ENCODE measurements at regions not wholly inside any gene's neighbourhood (a gene's known extent, or its start where the extent isn't known, plus 50 kb on each side); places are given as distances from the start of the nearest gene placed in this dataset.
"Not testable (repeated sequence)": the region's sequence is repeated elsewhere in the genome, so short reads cannot be mapped to it uniquely, and the experiment has no call there.

- Histone ChIP-seq H3K9me3 (replicated peaks) (no peaks in the 10 kb centered on the region), H3K36me3 (no peaks in the 10 kb centered on the region), H3K27ac (no peak overlapping the region), H3K4me3 (no peak overlapping the region), H3K4me1 (replicated peaks) (no peaks in the 10 kb centered on the region), H3K27me3 (replicated peaks) (no peaks in the 10 kb centered on the region)
- DNase-seq (ENCODE audit: low read depth in 1 of 2, low spot score in 2 of 2) = no peak
Measured at GRCh38 chr5:36482812-36483211, 123.6 kb upstream of the SLC1A3 start.

GRCh38 chr5:36489505-36489904 is 116.9 kb upstream of the SLC1A3 start:
- Histone ChIP-seq H3K36me3 (no peaks in the 10 kb centered on the region), H3K27me3 (replicated peaks) (no peaks in the 10 kb centered on the region), H3K4me1 (replicated peaks) (peaks cover 8% of the 10 kb centered on the region), H3K4me3 (no peak overlapping the region), H3K9me3 (replicated peaks) (no peaks in the 10 kb centered on the region), H3K27ac (no peak overlapping the region)
- no peak for DNase-seq (ENCODE audit: low read depth in 1 of 2, low spot score in 2 of 2)

- peaks cover 14% of the 10 kb centered on the region for H3K4me1 ChIP-seq (replicated peaks)
- H3K9me3 ChIP-seq (replicated peaks) = no peaks in the 10 kb centered on the region
- no peak overlapping the region for H3K4me3 ChIP-seq
- no peak for DNase-seq (ENCODE audit: low read depth in 1 of 2, low spot score in 2 of 2)
- H3K27me3 ChIP-seq (replicated peaks) = no peaks in the 10 kb centered on the region; the same call in 1 of the 2 replicates
- no peaks in the 10 kb centered on the region for H3K36me3 ChIP-seq
- H3K27ac ChIP-seq = no peak overlapping the region
Measured at GRCh38 chr5:36491856-36492255, 114.5 kb upstream of the SLC1A3 start.

GRCh38 chr5:36492984-36493654 is 113.3 kb upstream of the SLC1A3 start:
- DNase-seq (ENCODE audit: low read depth in 1 of 2, low spot score in 2 of 2) = no peak
- no peak overlapping the region for H3K27ac ChIP-seq
- peaks cover 14% of the 10 kb centered on the region for H3K4me1 ChIP-seq (replicated peaks)
- H3K36me3 ChIP-seq = no peaks in the 10 kb centered on the region
- no peak overlapping the region for H3K4me3 ChIP-seq
- no peaks in the 10 kb centered on the region for H3K9me3 ChIP-seq (replicated peaks)
- no peaks in the 10 kb centered on the region; the same call in 1 of the 2 replicates for H3K27me3 ChIP-seq (replicated peaks)

GRCh38 chr5:36494028-36494427 is 112.4 kb upstream of the SLC1A3 start:
- Histone ChIP-seq H3K27me3 (replicated peaks) (no peaks in the 10 kb centered on the region; the same call in 1 of the 2 replicates), H3K4me3 (no peak overlapping the region), H3K27ac (no peak overlapping the region), H3K9me3 (replicated peaks) (no peaks in the 10 kb centered on the region), H3K36me3 (no peaks in the 10 kb centered on the region), H3K4me1 (replicated peaks) (peaks cover 14% of the 10 kb centered on the region)
- DNase-seq (ENCODE audit: low read depth in 1 of 2, low spot score in 2 of 2) = no peak

- Histone ChIP-seq H3K27ac (no peak overlapping the region), H3K27me3 (replicated peaks) (no peaks in the 10 kb centered on the region; the same call in 1 of the 2 replicates), H3K36me3 (no peaks in the 10 kb centered on the region), H3K9me3 (replicated peaks) (no peaks in the 10 kb centered on the region), H3K4me1 (replicated peaks) (peaks cover 14% of the 10 kb centered on the region), H3K4me3 (no peak overlapping the region)
- DNase-seq (ENCODE audit: low read depth in 1 of 2, low spot score in 2 of 2) = peak in 1 of 2 experiments; percentile 25
Measured at GRCh38 chr5:36494841-36495601, 111.4 kb upstream of the SLC1A3 start.

- Histone ChIP-seq H3K27me3 (replicated peaks) (no peaks in the 10 kb centered on the region; the same call in 1 of the 2 replicates), H3K4me1 (replicated peaks) (peaks cover 14% of the 10 kb centered on the region), H3K4me3 (no peak overlapping the region), H3K36me3 (no peaks in the 10 kb centered on the region), H3K9me3 (replicated peaks) (no peaks in the 10 kb centered on the region), H3K27ac (no peak overlapping the region)
- DNase-seq (ENCODE audit: low read depth in 1 of 2, low spot score in 2 of 2) = no peak
Measured at GRCh38 chr5:36495611-36496010, 110.8 kb upstream of the SLC1A3 start.

- H3K4me1 ChIP-seq (replicated peaks) = peaks cover 14% of the 10 kb centered on the region
Measured at GRCh38 chr5:36496471-36496870, 109.9 kb upstream of the SLC1A3 start.

GRCh38 chr5:36502608-36503007 is 103.8 kb upstream of the SLC1A3 start:
- Histone ChIP-seq H3K36me3 (no peaks in the 10 kb centered on the region), H3K27ac (peak overlapping the region; percentile 36), H3K4me3 (no peak overlapping the region), H3K9me3 (replicated peaks) (no peaks in the 10 kb centered on the region), H3K4me1 (replicated peaks) (peaks cover 17% of the 10 kb centered on the region), H3K27me3 (replicated peaks) (no peaks in the 10 kb centered on the region)
- DNase-seq (ENCODE audit: low read depth in 1 of 2, low spot score in 2 of 2) = peak; percentile 77 to 88

More at GRCh38 chr5:36496471-36496870, 109.9 kb upstream of the SLC1A3 start:
- no peak overlapping the region for H3K27ac ChIP-seq
- H3K9me3 ChIP-seq (replicated peaks) = no peaks in the 10 kb centered on the region
- no peak overlapping the region for H3K4me3 ChIP-seq
- no peak for DNase-seq (ENCODE audit: low read depth in 1 of 2, low spot score in 2 of 2)
- H3K36me3 ChIP-seq = no peaks in the 10 kb centered on the region
- H3K27me3 ChIP-seq (replicated peaks) = no peaks in the 10 kb centered on the region; the same call in 1 of the 2 replicates

GRCh38 chr5:36505021-36505420 is 101.4 kb upstream of the SLC1A3 start:
- H3K27ac ChIP-seq = no peak overlapping the region
- H3K27me3 ChIP-seq (replicated peaks) = no peaks in the 10 kb centered on the region
- H3K9me3 ChIP-seq (replicated peaks) = no peaks in the 10 kb centered on the region
- H3K36me3 ChIP-seq = no peaks in the 10 kb centered on the region
- peaks cover 17% of the 10 kb centered on the region for H3K4me1 ChIP-seq (replicated peaks)
- no peak for DNase-seq (ENCODE audit: low read depth in 1 of 2, low spot score in 2 of 2)
- H3K4me3 ChIP-seq = no peak overlapping the region

GRCh38 chr5:36507332-36507952 is 99.0 kb upstream of the SLC1A3 start:
- H3K36me3 ChIP-seq = no peaks in the 10 kb centered on the region
- H3K27me3 ChIP-seq (replicated peaks) = no peaks in the 10 kb centered on the region
- peaks cover 9% of the 10 kb centered on the region for H3K4me1 ChIP-seq (replicated peaks)
- no peak overlapping the region for H3K4me3 ChIP-seq
- peak; percentile 65 to 77 for DNase-seq (ENCODE audit: low read depth in 1 of 2, low spot score in 2 of 2)
- H3K9me3 ChIP-seq (replicated peaks) = no peaks in the 10 kb centered on the region
- no peak overlapping the region for H3K27ac ChIP-seq

GRCh38 chr5:36508331-36508730 is 98.1 kb upstream of the SLC1A3 start:
- DNase-seq (ENCODE audit: low read depth in 1 of 2, low spot score in 2 of 2); H3K27ac ChIP-seq; H3K4me3 ChIP-seq; H3K4me1 ChIP-seq (replicated peaks); H3K27me3 ChIP-seq (replicated peaks); H3K9me3 ChIP-seq (replicated peaks); H3K36me3 ChIP-seq: not testable (repeated sequence)

GRCh38 chr5:36513647-36514046 is 92.8 kb upstream of the SLC1A3 start:
- H3K27ac ChIP-seq; H3K4me3 ChIP-seq; H3K27me3 ChIP-seq (replicated peaks); DNase-seq (ENCODE audit: low read depth in 1 of 2, low spot score in 2 of 2); H3K9me3 ChIP-seq (replicated peaks); H3K36me3 ChIP-seq; H3K4me1 ChIP-seq (replicated peaks): not testable (repeated sequence)

- DNase-seq (ENCODE audit: low read depth in 1 of 2, low spot score in 2 of 2) = no peak
- Histone ChIP-seq H3K4me1 (replicated peaks) (no peaks in the 10 kb centered on the region; the same call in 1 of the 2 replicates), H3K9me3 (replicated peaks) (no peaks in the 10 kb centered on the region; the same call in 1 of the 2 replicates), H3K36me3 (no peaks in the 10 kb centered on the region), H3K27me3 (replicated peaks) (no peaks in the 10 kb centered on the region), H3K4me3 (no peak overlapping the region), H3K27ac (no peak overlapping the region)
Measured at GRCh38 chr5:36519881-36520280, 86.5 kb upstream of the SLC1A3 start.

Data from SJSA1 (cell line).